ENCODE measurements at regions not wholly inside any gene's neighbourhood (a gene's known extent, or its start where the extent isn't known, plus 50 kb on each side); places are given as distances from the start of the nearest gene placed in this dataset.

DNA sequence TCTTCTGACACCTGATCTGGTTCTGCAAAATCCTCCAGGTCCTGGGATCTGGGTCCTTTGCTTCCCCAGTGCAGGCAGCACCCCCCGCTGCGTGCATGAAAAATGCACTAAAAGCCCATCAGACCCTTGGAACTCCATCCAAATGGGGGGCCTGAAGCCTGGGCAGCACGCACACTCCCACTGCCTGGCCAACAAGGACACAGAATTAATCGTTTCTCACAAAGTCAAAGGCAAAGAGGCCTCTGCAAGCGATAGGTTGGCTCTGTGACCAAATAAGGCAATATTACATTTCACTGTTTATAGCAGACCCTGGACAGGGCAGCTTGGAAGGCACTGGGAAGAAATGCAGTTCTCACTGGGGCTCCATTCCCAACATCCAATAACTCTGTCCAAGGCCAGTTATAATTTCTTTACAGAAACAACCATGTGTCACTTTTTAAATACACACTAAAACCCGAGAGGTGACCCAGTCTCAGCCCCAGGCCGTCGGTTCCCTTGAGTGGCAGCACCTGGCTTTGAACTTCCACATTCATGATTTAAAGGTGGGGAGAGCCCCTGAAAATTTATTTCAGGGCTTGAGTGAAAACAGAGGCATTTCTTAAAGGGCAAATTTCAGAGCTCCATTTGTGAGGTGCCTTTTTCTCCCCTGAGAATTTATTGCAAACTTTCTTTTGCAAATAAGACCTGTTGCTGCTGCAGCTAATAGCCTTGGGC is 114.4 kb upstream of the ANO1 start:
- Histone ChIP-seq H4K8ac (ENCODE audit: extremely low read depth, insufficient read depth, low read length) (no peak overlapping the region), H3K4me1 (replicated peaks in 1 of 4; ENCODE audit: control insufficient read depth in 3 of 4, insufficient read depth in 4 of 4, low read length in 3 of 4) (peaks cover 0 to 26% (median 16%) of the 10 kb centered on the region in 4 experiments; a peak in 6 of 7 replicates), H3K27ac (ENCODE audit: low read depth, low read length) (no peak overlapping the region), H2AFZ (ENCODE audit: low read length) (no peak overlapping the region), H3K56ac (replicated peaks; ENCODE audit: insufficient read length, low read depth, low read length) (no peak overlapping the region), H3K79me2 (ENCODE audit: control insufficient read depth in 1 of 2, insufficient read depth in 2 of 2, low read length in 2 of 2) (no peaks in the 10 kb centered on the region), H3K9ac (replicated peaks in 1 of 4; ENCODE audit: extremely low read depth in 1 of 4, low read depth in 3 of 4, low read length in 3 of 4) (no peak overlapping the region; a peak in 2 of 7 replicates), H3K23ac (ENCODE audit: insufficient read length) (no peak overlapping the region), H2AK5ac (ENCODE audit: low read depth, low read length) (no peak overlapping the region), H3K4me2 (ENCODE audit: insufficient read depth in 1 of 2, low read depth in 2 of 2, low read length in 2 of 2) (0 out of 4 replicates have a peak overlapping the region, but pooled peaks of 1 of the 2 experiments have one; percentile 18), H3K18ac (ENCODE audit: extremely low read depth, low read length) (no peak overlapping the region), H2BK15ac (ENCODE audit: low read length) (peak overlapping the region; percentile 3; the same call in 1 of the 2 replicates), H3K23me2 (ENCODE audit: low read depth, low read length) (no peaks in the 10 kb centered on the region), H3K4me3 (ENCODE audit: extremely low read depth in 1 of 4, insufficient read depth in 2 of 4, low read depth in 3 of 4, low read length in 4 of 4) (no peak overlapping the region), H4K91ac (replicated peaks; ENCODE audit: insufficient read length, low read length) (no peak overlapping the region), H3K27me3 (replicated peaks in 1 of 4; ENCODE audit: control insufficient read depth in 3 of 4, extremely low read depth in 1 of 4, insufficient read depth in 3 of 4, low read length in 3 of 4) (no peaks in the 10 kb centered on the region; a peak in 1 of 7 replicates), H2BK12ac (ENCODE audit: low read depth, low read length) (no peak overlapping the region), H2BK120ac (replicated peaks; ENCODE audit: low read depth, low read length) (no peak overlapping the region), H3K79me1 (ENCODE audit: low read depth, low read length) (no peaks in the 10 kb centered on the region), H3K4ac (replicated peaks; ENCODE audit: insufficient read length, low read depth, low read length) (no peak overlapping the region), H2BK5ac (ENCODE audit: low read depth, low read length) (0 out of 2 replicates have a peak overlapping the region, but pooled peaks have one; percentile 52), H2BK20ac (ENCODE audit: low read length) (no peak overlapping the region), H4K5ac (ENCODE audit: insufficient read length, low read depth, low read length) (no peak overlapping the region), H3K14ac (ENCODE audit: insufficient read length) (no peak overlapping the region), H3K9me3 (ENCODE audit: insufficient read depth in 2 of 2, low read depth in 1 of 2, low read length in 1 of 2) (peaks cover 0 to 4% of the 10 kb centered on the region in 2 experiments; a peak in 1 of 4 replicates), H4K20me1 (replicated peaks in 1 of 2; ENCODE audit: control insufficient read depth in 1 of 2, insufficient read depth in 2 of 2, low read length in 2 of 2) (no peaks in the 10 kb centered on the region), H3K36me3 (ENCODE audit: control insufficient read depth in 2 of 4, insufficient read depth in 4 of 4, low read length in 3 of 4) (no peaks in the 10 kb centered on the region)
- WGBS, 2 experiments (ENCODE audit: extremely low coverage in 1 of 2, insufficient coverage in 1 of 2, insufficient read length in 1 of 2, insufficient replicate concordance in 2 of 2, low coverage in 1 of 2, low lambda C conversion rate in 2 of 2, missing lambda C conversion rate in 1 of 2) = 57% methylated on average over 8 of the region's 8 CpGs; no CpG with 5 or more reads in 1 of the 2 experiments
- ChIA-PET CTCF (ENCODE audit: partially characterized antibody) (interaction anchor here (0.7 to 2.5 kb wide), 6 partner anchors 10 to 212 kb away, joined by 3 to 9 read pairs (median 3); no protein-coding TSS in a partner anchor), POLR2A (ENCODE audit: partially characterized antibody) (interaction anchor here (0.9 kb wide), 1 partner anchor 19 kb away, joined by 3 read pairs; no protein-coding TSS in a partner anchor)
- DNase-seq (ENCODE audit: low read depth in 1 of 2, low spot score in 2 of 2) = no peak
- TF ChIP-seq, protein P1, sequence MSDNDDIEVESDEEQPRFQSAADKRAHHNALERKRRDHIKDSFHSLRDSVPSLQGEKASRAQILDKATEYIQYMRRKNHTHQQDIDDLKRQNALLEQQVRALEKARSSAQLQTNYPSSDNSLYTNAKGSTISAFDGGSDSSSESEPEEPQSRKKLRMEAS (IDR thresholded peaks at IDR 0.05) = no peak
- peak; percentile 96 for TF ChIP-seq SRF (IDR thresholded peaks at IDR 0.05; ENCODE audit: low read depth, low read length)
- no peak for TF ChIP-seq KDM5A (IDR thresholded peaks at IDR 0.05; ENCODE audit: low read length)
- no peak for TF ChIP-seq TAF1 (IDR thresholded peaks at IDR 0.05; ENCODE audit: low read depth, low read length)
- peak; percentile 31 for TF ChIP-seq ASH2L (IDR thresholded peaks at IDR 0.05; ENCODE audit: low read length)
- no peak for TF ChIP-seq TCF12 (IDR thresholded peaks at IDR 0.05; ENCODE audit: low read depth, low read length)
- peak; percentile 28 for FAIRE-seq
